ENCODE measurements at regions not wholly inside any gene's neighbourhood (a gene's known extent, or its start where the extent isn't known, plus 50 kb on each side); places are given as distances from the start of the nearest gene placed in this dataset.

DNA sequence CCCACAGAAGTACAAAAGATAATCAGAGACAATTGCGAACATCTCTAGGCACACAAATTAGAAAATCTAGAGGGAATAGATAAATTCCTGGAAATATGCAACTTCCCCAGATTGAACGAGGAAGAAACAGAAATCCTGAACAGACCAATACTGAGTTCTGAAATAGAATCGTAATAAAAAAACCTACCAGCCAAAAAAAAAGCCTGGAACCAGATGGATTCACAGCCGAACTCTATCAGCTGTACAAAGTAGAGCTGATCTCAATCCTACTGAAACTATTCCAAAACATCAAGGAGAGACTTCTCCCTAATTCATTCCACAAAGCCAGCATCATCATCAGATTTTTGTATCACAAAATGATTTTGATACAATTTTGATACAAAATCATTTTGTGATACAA is 206.4 kb downstream of the REEP3 start:
- H3K79me2 ChIP-seq (ENCODE audit: control insufficient read depth, insufficient read depth, low read length): no peaks in the 10 kb centered on the region
- WGBS (ENCODE audit: extremely low coverage, insufficient coverage, low lambda C conversion rate): no CpG with 5 or more reads among the region's 4 CpGs
- no peak overlapping the region for H3K27ac ChIP-seq (ENCODE audit: low read depth, low read length)
- H4K5ac ChIP-seq (ENCODE audit: low read length): no peak overlapping the region
- no peak overlapping the region for H3K4me3 ChIP-seq (ENCODE audit: low read length)
- H3K56ac ChIP-seq (ENCODE audit: low read length): no peak overlapping the region
- H3K36me3 ChIP-seq (ENCODE audit: control insufficient read depth, insufficient read depth, low read length): no peaks in the 10 kb centered on the region
- no peak overlapping the region for H4K8ac ChIP-seq (ENCODE audit: low read depth, low read length)
- no peak overlapping the region for H2BK5ac ChIP-seq (ENCODE audit: low read length)
- H3K4me2 ChIP-seq (ENCODE audit: low read length): no peak overlapping the region
- H3K4ac ChIP-seq (ENCODE audit: low read depth, low read length): no peak overlapping the region
- H2BK120ac ChIP-seq (ENCODE audit: low read depth, low read length): no peak overlapping the region
- H2AK5ac ChIP-seq (ENCODE audit: low read length): no peak overlapping the region
- no peak overlapping the region for H3K23ac ChIP-seq (ENCODE audit: low read length)
- no peaks in the 10 kb centered on the region for H3K27me3 ChIP-seq (ENCODE audit: insufficient read depth, low read length, poor library complexity)
- no peaks in the 10 kb centered on the region for H3K4me1 ChIP-seq (ENCODE audit: control insufficient read depth, low read depth, low read length)
- H3K79me1 ChIP-seq (ENCODE audit: low read length): no peaks in the 10 kb centered on the region
- no peak overlapping the region for H2BK15ac ChIP-seq (replicated peaks; ENCODE audit: low read depth)
- no peak overlapping the region for H3K9ac ChIP-seq (ENCODE audit: low read length)
- H3K18ac ChIP-seq (ENCODE audit: low read length): no peak overlapping the region
- DNase-seq: no peak

DNA sequence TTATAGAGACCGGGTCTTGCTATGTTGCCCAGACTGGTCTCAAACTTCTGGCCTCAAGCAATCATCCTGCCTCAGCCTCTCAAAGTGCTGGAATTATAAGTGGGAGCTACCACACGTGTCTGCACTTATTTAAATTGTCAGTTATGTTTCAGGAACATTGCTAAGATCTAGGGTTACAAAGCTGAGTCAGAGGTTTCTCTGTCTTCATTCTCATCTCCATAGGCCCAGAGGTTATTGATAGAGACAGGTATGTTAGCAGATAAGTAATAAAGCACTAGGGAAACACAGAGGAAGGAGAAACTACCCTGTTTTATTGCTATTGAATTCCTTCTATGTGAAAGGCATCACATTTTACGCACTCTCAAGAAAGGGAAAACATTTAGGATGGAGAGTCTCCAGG is 214.1 kb downstream of the REEP3 start:
- H3K27ac ChIP-seq (ENCODE audit: low read depth, low read length): no peak overlapping the region
- no peak overlapping the region for H2AK5ac ChIP-seq (ENCODE audit: low read length)
- H3K18ac ChIP-seq (ENCODE audit: low read length): no peak overlapping the region
- no peaks in the 10 kb centered on the region for H3K36me3 ChIP-seq (ENCODE audit: control insufficient read depth, insufficient read depth, low read length)
- no peaks in the 10 kb centered on the region for H3K27me3 ChIP-seq (ENCODE audit: insufficient read depth, low read length, poor library complexity)
- H3K23ac ChIP-seq (ENCODE audit: low read length): no peak overlapping the region
- H2BK5ac ChIP-seq (ENCODE audit: low read length): no peak overlapping the region
- WGBS (ENCODE audit: extremely low coverage, insufficient coverage, low lambda C conversion rate): no CpG with 5 or more reads among the region's 3 CpGs
- H3K79me1 ChIP-seq (ENCODE audit: low read length): no peaks in the 10 kb centered on the region
- H3K4me3 ChIP-seq (ENCODE audit: low read length): no peak overlapping the region
- no peak overlapping the region for H3K56ac ChIP-seq (ENCODE audit: low read length)
- no peak overlapping the region for H2BK120ac ChIP-seq (ENCODE audit: low read depth, low read length)
- H4K5ac ChIP-seq (ENCODE audit: low read length): no peak overlapping the region
- no peak overlapping the region for H3K4me2 ChIP-seq (ENCODE audit: low read length)
- H3K9ac ChIP-seq (ENCODE audit: low read length): no peak overlapping the region
- H3K4ac ChIP-seq (ENCODE audit: low read depth, low read length): no peak overlapping the region
- no peak for DNase-seq
- no peaks in the 10 kb centered on the region for H3K79me2 ChIP-seq (ENCODE audit: control insufficient read depth, insufficient read depth, low read length)
- no peak overlapping the region for H2BK15ac ChIP-seq (replicated peaks; ENCODE audit: low read depth)
- no peaks in the 10 kb centered on the region for H3K4me1 ChIP-seq (ENCODE audit: control insufficient read depth, low read depth, low read length)
- no peak overlapping the region for H4K8ac ChIP-seq (ENCODE audit: low read depth, low read length)

DNA sequence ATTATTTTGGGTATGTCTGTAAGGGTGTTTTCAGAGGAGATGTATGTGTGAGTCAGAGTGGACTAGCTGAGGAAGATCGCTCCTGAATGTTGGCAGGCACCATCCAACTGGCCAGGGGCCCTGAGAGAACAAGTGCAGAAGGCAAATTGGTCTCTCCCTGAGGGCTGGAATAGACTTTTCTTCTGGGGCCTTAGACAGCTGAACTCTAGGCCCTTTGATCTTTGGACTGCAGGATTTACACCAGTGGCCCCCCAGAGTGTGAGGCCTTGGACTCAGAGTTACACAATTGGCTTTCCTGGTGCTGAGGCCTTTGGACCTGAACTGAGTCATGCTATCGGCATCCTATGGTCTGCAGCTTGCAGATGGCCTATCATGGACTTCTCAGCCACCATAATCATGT is 217.2 kb downstream of the REEP3 start:
- Histone ChIP-seq H4K5ac (ENCODE audit: low read length) (no peak overlapping the region), H3K4ac (ENCODE audit: low read depth, low read length) (no peak overlapping the region), H3K4me2 (ENCODE audit: low read length) (no peak overlapping the region), H2BK15ac (replicated peaks; ENCODE audit: low read depth) (no peak overlapping the region), H4K8ac (ENCODE audit: low read depth, low read length) (no peak overlapping the region), H2BK120ac (ENCODE audit: low read depth, low read length) (no peak overlapping the region), H3K56ac (ENCODE audit: low read length) (no peak overlapping the region), H3K36me3 (ENCODE audit: control insufficient read depth, insufficient read depth, low read length) (no peaks in the 10 kb centered on the region), H3K27ac (ENCODE audit: low read depth, low read length) (no peak overlapping the region), H2AK5ac (ENCODE audit: low read length) (no peak overlapping the region), H3K4me1 (ENCODE audit: control insufficient read depth, low read depth, low read length) (no peaks in the 10 kb centered on the region), H3K9ac (ENCODE audit: low read length) (no peak overlapping the region), H3K79me1 (ENCODE audit: low read length) (no peaks in the 10 kb centered on the region), H3K79me2 (ENCODE audit: control insufficient read depth, insufficient read depth, low read length) (no peaks in the 10 kb centered on the region), H3K4me3 (ENCODE audit: low read length) (no peak overlapping the region), H3K27me3 (ENCODE audit: insufficient read depth, low read length, poor library complexity) (no peaks in the 10 kb centered on the region), H3K23ac (ENCODE audit: low read length) (no peak overlapping the region), H2BK5ac (ENCODE audit: low read length) (no peak overlapping the region), H3K18ac (ENCODE audit: low read length) (no peak overlapping the region)
- WGBS (ENCODE audit: extremely low coverage, insufficient coverage, low lambda C conversion rate): no CpG with 5 or more reads among the region's 2 CpGs
- peak; percentile 79 for DNase-seq

DNA sequence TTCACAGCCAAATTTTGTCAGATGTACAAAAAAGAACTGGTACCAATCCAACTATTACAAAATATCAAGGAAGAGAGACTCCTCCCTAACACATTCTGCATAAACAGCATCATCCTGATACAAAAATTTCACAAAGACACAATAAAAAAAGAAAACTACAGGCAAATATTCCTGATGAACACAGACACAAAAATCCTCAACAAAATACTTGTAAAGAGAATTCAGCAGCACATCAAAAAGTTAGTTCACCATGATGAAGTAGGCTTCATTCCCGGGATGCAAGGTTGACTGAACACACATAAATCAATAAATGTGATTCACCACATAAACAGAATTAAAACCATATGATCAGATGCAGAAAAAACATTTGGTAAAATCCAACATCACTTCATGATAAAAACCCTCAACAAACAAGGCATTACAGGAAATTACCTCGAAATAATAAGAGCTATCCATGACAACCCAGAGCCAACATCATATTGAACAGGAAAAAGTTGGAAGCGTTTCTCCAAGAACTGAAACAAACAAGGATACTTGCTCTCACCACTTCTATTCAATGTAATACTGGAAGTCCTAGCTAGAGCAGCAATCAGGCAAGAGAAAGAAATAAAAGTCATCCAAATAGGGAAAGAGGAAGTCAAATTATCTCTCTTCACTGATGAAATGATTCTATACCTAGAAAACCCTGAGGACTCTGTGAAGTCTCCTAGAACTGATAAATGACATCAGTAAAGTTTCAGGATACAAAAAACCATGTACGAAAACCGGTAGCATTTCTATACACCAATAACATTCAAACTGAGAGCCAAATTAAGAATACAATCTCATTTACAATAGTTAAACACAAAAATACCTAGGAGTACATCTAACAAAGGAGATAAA is 223.1 kb downstream of the REEP3 start:
- Histone ChIP-seq H3K9ac (ENCODE audit: low read length) (no peak overlapping the region), H3K18ac (ENCODE audit: low read length) (no peak overlapping the region), H4K8ac (ENCODE audit: low read depth, low read length) (no peak overlapping the region), H3K27me3 (ENCODE audit: insufficient read depth, low read length, poor library complexity) (no peaks in the 10 kb centered on the region), H2AK5ac (ENCODE audit: low read length) (no peak overlapping the region), H2BK5ac (ENCODE audit: low read length) (no peak overlapping the region), H4K5ac (ENCODE audit: low read length) (no peak overlapping the region), H3K4me1 (ENCODE audit: control insufficient read depth, low read depth, low read length) (no peaks in the 10 kb centered on the region), H2BK120ac (ENCODE audit: low read depth, low read length) (no peak overlapping the region), H3K23ac (ENCODE audit: low read length) (no peak overlapping the region), H3K79me1 (ENCODE audit: low read length) (no peaks in the 10 kb centered on the region), H3K4me3 (ENCODE audit: low read length) (no peak overlapping the region), H3K36me3 (ENCODE audit: control insufficient read depth, insufficient read depth, low read length) (no peaks in the 10 kb centered on the region), H2BK15ac (replicated peaks; ENCODE audit: low read depth) (no peak overlapping the region), H3K4ac (ENCODE audit: low read depth, low read length) (no peak overlapping the region), H3K27ac (ENCODE audit: low read depth, low read length) (no peak overlapping the region), H3K4me2 (ENCODE audit: low read length) (no peak overlapping the region), H3K79me2 (ENCODE audit: control insufficient read depth, insufficient read depth, low read length) (no peaks in the 10 kb centered on the region), H3K56ac (ENCODE audit: low read length) (no peak overlapping the region)
- WGBS (ENCODE audit: extremely low coverage, insufficient coverage, low lambda C conversion rate): no CpG with 5 or more reads among the region's 5 CpGs
- no peak for DNase-seq

DNA sequence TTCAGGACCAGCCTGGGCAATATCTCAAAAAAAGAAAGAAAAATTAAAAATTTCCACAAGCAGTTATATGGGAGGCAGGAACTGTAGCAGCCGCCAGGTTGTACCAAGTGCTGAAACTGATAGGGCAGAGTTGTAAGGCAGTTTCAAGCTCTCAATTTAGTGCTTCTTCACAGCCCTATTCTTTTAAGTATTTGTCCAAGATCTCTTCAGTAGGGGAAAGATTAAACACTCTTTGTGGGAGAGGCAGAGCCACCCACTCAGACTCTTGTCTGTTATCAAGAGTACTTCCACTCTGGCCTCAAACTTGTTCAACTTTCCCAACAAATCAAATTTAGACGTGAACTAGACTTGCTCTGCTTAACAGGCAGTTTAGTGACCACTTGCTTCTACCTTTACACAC is 228.7 kb downstream of the REEP3 start:
- no peaks in the 10 kb centered on the region for H3K36me3 ChIP-seq (ENCODE audit: control insufficient read depth, insufficient read depth, low read length)
- H2BK120ac ChIP-seq (ENCODE audit: low read depth, low read length): no peak overlapping the region

DNA sequence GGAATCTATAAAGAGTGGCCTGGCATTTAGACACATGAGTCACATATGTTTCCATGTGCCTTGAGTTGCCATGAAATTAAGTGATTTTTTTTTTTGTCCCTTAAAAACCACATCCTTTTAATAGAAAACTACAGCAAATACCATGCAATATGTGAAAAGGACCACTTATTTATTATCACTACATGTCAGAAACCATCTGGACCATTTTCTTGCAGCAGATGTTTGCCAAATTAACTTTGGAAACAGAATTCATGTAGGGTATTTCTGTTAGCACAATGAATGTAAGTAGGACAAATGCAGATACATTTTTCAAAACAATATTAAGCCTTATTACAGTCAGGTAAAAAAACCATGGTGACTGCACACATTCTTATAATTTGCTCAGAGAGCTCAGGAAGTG is 230.6 kb downstream of the REEP3 start:
- Histone ChIP-seq H3K79me1 (ENCODE audit: low read length) (no peaks in the 10 kb centered on the region), H3K23ac (ENCODE audit: low read length) (no peak overlapping the region), H3K4me1 (ENCODE audit: control insufficient read depth, low read depth, low read length) (no peaks in the 10 kb centered on the region), H3K4me3 (ENCODE audit: low read length) (no peak overlapping the region), H3K56ac (ENCODE audit: low read length) (no peak overlapping the region), H4K5ac (ENCODE audit: low read length) (no peak overlapping the region), H3K79me2 (ENCODE audit: control insufficient read depth, insufficient read depth, low read length) (no peaks in the 10 kb centered on the region), H2AK5ac (ENCODE audit: low read length) (no peak overlapping the region), H2BK15ac (replicated peaks; ENCODE audit: low read depth) (no peak overlapping the region), H3K27ac (ENCODE audit: low read depth, low read length) (no peak overlapping the region), H3K36me3 (ENCODE audit: control insufficient read depth, insufficient read depth, low read length) (no peaks in the 10 kb centered on the region), H2BK5ac (ENCODE audit: low read length) (no peak overlapping the region), H3K4ac (ENCODE audit: low read depth, low read length) (no peak overlapping the region), H3K18ac (ENCODE audit: low read length) (no peak overlapping the region), H3K27me3 (ENCODE audit: insufficient read depth, low read length, poor library complexity) (no peaks in the 10 kb centered on the region), H2BK120ac (ENCODE audit: low read depth, low read length) (no peak overlapping the region), H3K4me2 (ENCODE audit: low read length) (no peak overlapping the region), H3K9ac (ENCODE audit: low read length) (no peak overlapping the region), H4K8ac (ENCODE audit: low read depth, low read length) (no peak overlapping the region)
- no peak for DNase-seq

More for the DNA sequence above, 228.7 kb downstream of the REEP3 start:
- Histone ChIP-seq H3K27ac (ENCODE audit: low read depth, low read length) (no peak overlapping the region), H3K4ac (ENCODE audit: low read depth, low read length) (no peak overlapping the region), H3K79me2 (ENCODE audit: control insufficient read depth, insufficient read depth, low read length) (no peaks in the 10 kb centered on the region), H3K56ac (ENCODE audit: low read length) (no peak overlapping the region), H3K9ac (ENCODE audit: low read length) (no peak overlapping the region), H3K4me3 (ENCODE audit: low read length) (no peak overlapping the region), H3K27me3 (ENCODE audit: insufficient read depth, low read length, poor library complexity) (no peaks in the 10 kb centered on the region), H3K79me1 (ENCODE audit: low read length) (no peaks in the 10 kb centered on the region), H2AK5ac (ENCODE audit: low read length) (no peak overlapping the region), H2BK5ac (ENCODE audit: low read length) (no peak overlapping the region), H4K8ac (ENCODE audit: low read depth, low read length) (peak overlapping the region; percentile 28), H3K4me2 (ENCODE audit: low read length) (no peak overlapping the region), H3K18ac (ENCODE audit: low read length) (no peak overlapping the region), H3K4me1 (ENCODE audit: control insufficient read depth, low read depth, low read length) (no peaks in the 10 kb centered on the region), H3K23ac (ENCODE audit: low read length) (no peak overlapping the region), H2BK15ac (replicated peaks; ENCODE audit: low read depth) (no peak overlapping the region), H4K5ac (ENCODE audit: low read length) (no peak overlapping the region)
- no peak for DNase-seq
- WGBS (ENCODE audit: extremely low coverage, insufficient coverage, low lambda C conversion rate): no CpG with 5 or more reads among the region's 2 CpGs

All from mesendoderm (in vitro differentiated cells).